ENCODE measurements at regions not wholly inside any gene's neighbourhood (a gene's known extent, or its start where the extent isn't known, plus 50 kb on each side); places are given as distances from the start of the nearest gene placed in this dataset.
"Not testable (repeated sequence)": the region's sequence is repeated elsewhere in the genome, so short reads cannot be mapped to it uniquely, and the experiment has no call there.

GRCh38 chr10:107540981-107541380 lies 376.5 kb upstream of the SORCS1 start:
- H3K4me3 ChIP-seq (ENCODE audit: low read depth, low read length), result no peak overlapping the region

- no peak overlapping the region for H3K4me3 ChIP-seq (ENCODE audit: low read depth, low read length)
Observed at GRCh38 chr10:107529350-107529749, 364.8 kb upstream of the SORCS1 start.

GRCh38 chr10:107520348-107520747 lies 355.8 kb upstream of the SORCS1 start:
- H3K4me3 ChIP-seq (ENCODE audit: low read depth, low read length), result no peak overlapping the region

- H3K4me3 ChIP-seq (ENCODE audit: low read depth, low read length), result no peak overlapping the region
Observed at GRCh38 chr10:107517811-107518210, 353.3 kb upstream of the SORCS1 start.

- no peak overlapping the region for H3K4me3 ChIP-seq (ENCODE audit: low read depth, low read length)
Observed at GRCh38 chr10:107516349-107516748, 351.8 kb upstream of the SORCS1 start.

- H3K4me3 ChIP-seq (ENCODE audit: low read depth, low read length), result not testable (repeated sequence)
Observed at GRCh38 chr10:107504011-107504410, 339.5 kb upstream of the SORCS1 start.

- H3K4me3 ChIP-seq (ENCODE audit: low read depth, low read length), result no peak overlapping the region
Observed at GRCh38 chr10:107502229-107502985, 337.9 kb upstream of the SORCS1 start.

GRCh38 chr10:107498983-107499382 lies 334.5 kb upstream of the SORCS1 start:
- H3K4me3 ChIP-seq (ENCODE audit: low read depth, low read length), result no peak overlapping the region

GRCh38 chr10:107497024-107497423 lies 332.5 kb upstream of the SORCS1 start:
- H3K4me3 ChIP-seq (ENCODE audit: low read depth, low read length), result no peak overlapping the region

- H3K4me3 ChIP-seq (ENCODE audit: low read depth, low read length), result no peak overlapping the region
Observed at GRCh38 chr10:107496594-107496993, 332.1 kb upstream of the SORCS1 start.

GRCh38 chr10:107492389-107492788 lies 327.9 kb upstream of the SORCS1 start:
- no peak overlapping the region for H3K4me3 ChIP-seq (ENCODE audit: low read depth, low read length)

- no peak overlapping the region for H3K4me3 ChIP-seq (ENCODE audit: low read depth, low read length)
Observed at GRCh38 chr10:107490389-107490788, 325.9 kb upstream of the SORCS1 start.

GRCh38 chr10:107487284-107487683 lies 322.8 kb upstream of the SORCS1 start:
- no peak overlapping the region for H3K4me3 ChIP-seq (ENCODE audit: low read depth, low read length)

- H3K4me3 ChIP-seq (ENCODE audit: low read depth, low read length), result no peak overlapping the region
Observed at GRCh38 chr10:107485019-107485418, 320.5 kb upstream of the SORCS1 start.

- H3K4me3 ChIP-seq (ENCODE audit: low read depth, low read length), result no peak overlapping the region
Observed at GRCh38 chr10:107481881-107482280, 317.4 kb upstream of the SORCS1 start.

- H3K4me3 ChIP-seq (ENCODE audit: low read depth, low read length), result no peak overlapping the region
Observed at GRCh38 chr10:107481224-107481623, 316.7 kb upstream of the SORCS1 start.

- no peak overlapping the region for H3K4me3 ChIP-seq (ENCODE audit: low read depth, low read length)
Observed at GRCh38 chr10:107480781-107481180, 316.3 kb upstream of the SORCS1 start.

GRCh38 chr10:107477266-107477665 lies 312.8 kb upstream of the SORCS1 start:
- no peak overlapping the region for H3K4me3 ChIP-seq (ENCODE audit: low read depth, low read length)

- no peak overlapping the region for H3K4me3 ChIP-seq (ENCODE audit: low read depth, low read length)
Observed at GRCh38 chr10:107476408-107476807, 311.9 kb upstream of the SORCS1 start.

GRCh38 chr10:107474650-107475049 lies 310.1 kb upstream of the SORCS1 start:
- no peak overlapping the region for H3K4me3 ChIP-seq (ENCODE audit: low read depth, low read length)

- no peak overlapping the region for H3K4me3 ChIP-seq (ENCODE audit: low read depth, low read length)
Observed at GRCh38 chr10:107473225-107473624, 308.7 kb upstream of the SORCS1 start.

- H3K4me3 ChIP-seq (ENCODE audit: low read depth, low read length), result no peak overlapping the region
Observed at GRCh38 chr10:107471911-107472310, 307.4 kb upstream of the SORCS1 start.

- no peak overlapping the region for H3K4me3 ChIP-seq (ENCODE audit: low read depth, low read length)
Observed at GRCh38 chr10:107453561-107453960, 289.1 kb upstream of the SORCS1 start.

Measured in iPS-11a (cell line).